ENCODE measurements at regions not wholly inside any gene's neighbourhood (a gene's known extent, or its start where the extent isn't known, plus 50 kb on each side); places are given as distances from the start of the nearest gene placed in this dataset.

DNA sequence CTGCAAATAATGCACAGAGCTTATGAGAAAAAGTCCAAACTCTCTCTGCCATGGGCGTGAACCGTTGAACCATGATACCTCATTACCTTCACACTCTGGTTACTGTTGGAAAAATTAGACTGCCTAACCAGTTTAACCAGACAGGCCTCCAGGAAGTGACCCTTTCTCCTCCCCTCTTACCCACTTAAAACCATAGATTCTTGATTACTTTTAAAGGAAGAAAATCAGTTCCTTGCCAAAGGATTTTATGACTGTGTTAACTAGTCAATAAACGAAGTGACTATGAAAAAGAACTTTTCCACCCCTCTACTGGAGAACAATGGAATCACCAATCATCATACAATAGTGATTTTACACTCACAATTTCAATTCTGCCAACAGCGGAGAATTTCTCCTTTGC lies 254.0 kb upstream of the ATP2B1 start:
- DNase-seq (ENCODE audit: low spot score): no peak

DNA sequence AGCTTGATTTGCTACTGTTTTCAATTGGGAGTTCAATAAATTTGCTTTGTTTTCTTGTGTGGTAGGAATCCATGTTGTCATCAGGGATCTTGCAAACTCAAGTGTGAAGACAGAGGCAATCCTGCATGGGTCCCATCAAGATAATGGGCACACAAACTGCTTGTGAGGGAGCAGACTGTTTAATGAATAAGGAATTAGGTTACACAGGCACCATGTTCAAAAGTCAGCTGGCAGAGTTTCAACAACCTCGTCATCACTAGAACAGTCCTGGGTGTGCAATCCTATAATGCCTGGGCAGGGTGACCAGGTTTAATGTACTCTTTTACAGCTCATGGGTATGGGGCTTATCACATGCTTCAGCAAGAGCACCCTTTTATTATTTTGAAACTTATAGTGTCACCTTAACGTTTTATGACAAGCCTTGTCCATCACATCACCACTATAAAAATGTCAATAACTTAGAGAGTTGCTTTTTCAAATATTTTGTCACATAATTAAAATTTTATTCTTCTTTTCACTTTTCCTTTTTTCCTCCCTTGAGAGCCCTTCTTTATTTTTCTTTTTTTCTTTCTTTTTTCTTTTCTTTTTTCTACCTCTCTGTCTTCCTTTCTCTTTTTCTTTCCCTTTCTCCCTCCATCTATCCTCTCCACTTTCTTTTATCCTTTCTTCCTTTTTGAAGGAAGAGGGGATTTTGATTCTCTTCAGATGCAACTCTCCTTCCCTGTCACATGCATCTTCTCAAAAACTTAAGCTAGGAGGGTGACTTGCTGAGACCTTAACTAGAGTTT lies 252.2 kb upstream of the ATP2B1 start:
- peak; percentile 16 for DNase-seq (ENCODE audit: low spot score)

DNA sequence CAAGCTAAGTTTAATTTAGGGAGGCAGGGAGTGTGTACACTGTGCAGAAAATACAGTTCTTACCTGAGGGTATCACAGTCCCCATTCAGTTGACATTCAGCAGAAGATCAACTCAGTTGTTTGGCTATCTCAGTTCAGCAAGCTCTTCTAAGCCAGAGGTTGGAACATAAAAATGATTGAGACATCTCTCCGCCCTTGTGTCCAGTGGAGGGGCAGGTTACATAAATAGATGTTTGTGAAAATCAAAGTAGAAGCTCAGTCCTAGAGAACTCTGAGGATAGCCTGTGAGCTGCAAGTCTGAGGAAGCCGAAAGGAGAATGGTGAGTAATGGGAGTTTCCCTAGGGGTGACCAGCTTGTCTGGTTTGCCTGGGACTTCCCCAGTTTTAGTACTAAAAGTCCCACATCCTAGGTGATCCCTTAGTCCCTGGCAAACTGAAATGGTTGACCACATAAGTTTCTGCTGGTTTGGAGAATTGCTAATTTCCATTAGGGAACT lies 251.4 kb upstream of the ATP2B1 start:
- no peak for DNase-seq (ENCODE audit: low spot score)

DNA sequence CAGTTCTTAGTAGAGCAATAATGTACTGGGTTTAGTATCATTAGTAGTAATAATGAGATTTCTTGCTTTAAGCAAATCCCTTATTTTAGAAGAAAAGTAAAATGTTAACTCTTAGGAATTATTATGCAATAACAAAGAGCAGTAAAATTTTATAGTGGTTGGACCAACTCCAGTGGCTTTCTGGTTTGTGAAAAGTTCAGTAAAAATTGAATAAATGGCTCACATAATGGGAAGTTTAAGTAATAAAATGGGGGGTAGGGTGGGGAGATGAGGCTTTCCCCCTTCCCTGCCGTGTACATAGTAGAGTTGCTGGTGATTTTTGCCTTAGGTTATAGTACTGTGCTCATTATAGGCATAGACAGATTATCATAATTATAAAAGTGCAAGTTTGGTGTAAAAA lies 250.5 kb upstream of the ATP2B1 start:
- no peak for DNase-seq (ENCODE audit: low spot score)

DNA sequence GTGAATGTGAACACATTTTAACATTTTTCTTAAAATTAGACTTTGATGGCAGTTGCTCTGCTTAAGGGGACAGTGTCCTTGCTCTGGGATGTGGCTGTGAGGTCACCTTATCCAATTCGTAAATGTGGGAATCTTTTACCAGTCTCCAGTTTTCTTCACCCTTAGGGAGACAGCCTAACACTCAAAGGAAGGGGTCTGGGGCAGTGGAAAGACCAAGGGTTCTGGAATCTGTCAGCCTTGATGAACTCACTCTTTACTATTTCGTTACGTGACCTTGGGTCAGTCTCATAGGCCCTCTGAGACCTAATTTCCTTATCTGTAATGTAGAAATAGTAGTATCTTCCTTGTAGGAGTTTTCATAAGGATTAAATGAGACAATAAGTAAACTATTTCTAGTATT lies 245.6 kb upstream of the ATP2B1 start:
- no peak for DNase-seq (ENCODE audit: low spot score)

DNA sequence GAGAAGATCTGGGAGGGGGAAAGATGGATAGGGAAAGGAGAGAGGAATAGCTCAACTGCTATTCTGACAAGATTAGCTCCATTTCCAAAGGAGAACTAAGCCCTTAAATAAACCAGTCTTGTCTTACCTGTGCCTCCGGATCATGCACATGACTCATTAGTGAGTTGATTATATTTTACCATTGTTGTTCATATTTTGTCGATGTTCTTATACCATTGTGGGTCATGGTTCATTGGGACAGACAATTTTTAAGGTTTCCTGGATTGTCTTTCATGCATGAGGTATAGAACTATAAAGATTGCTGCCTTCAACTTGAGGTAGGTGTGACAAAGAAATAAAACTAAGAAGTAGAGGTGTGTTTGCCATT lies 243.0 kb upstream of the ATP2B1 start:
- DNase-seq (ENCODE audit: low spot score): no peak

DNA sequence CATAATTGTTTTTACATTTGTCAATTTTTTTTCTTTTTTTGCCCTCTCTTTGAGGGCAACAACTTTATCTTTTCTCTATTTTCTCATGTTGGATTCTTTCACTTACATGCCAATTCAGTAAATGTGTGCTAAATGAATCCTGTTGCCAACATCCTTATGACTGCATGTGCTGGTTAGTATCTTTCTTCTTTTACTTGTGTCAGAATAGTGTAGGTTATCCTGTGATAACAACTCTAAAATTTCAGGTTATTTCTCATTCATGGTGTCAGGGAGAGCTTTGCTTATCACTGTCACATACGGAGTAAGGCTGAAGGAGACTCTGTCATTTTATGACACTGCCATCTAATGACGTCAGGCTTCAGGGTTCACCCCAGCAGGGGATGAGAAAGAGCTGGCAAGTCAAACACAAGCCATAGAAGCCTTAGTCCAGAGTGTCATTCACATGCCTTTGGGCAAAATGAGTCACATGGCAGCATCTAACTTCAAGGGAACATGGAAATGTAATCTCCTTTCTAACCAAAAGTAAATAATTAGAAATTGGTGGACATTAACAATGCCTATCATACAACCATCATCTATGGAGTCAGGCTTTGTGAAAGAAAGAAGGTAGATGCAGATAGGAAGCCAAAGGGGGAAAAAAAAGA lies 242.5 kb upstream of the ATP2B1 start:
- DNase-seq (ENCODE audit: low spot score): peak; percentile 67

DNA sequence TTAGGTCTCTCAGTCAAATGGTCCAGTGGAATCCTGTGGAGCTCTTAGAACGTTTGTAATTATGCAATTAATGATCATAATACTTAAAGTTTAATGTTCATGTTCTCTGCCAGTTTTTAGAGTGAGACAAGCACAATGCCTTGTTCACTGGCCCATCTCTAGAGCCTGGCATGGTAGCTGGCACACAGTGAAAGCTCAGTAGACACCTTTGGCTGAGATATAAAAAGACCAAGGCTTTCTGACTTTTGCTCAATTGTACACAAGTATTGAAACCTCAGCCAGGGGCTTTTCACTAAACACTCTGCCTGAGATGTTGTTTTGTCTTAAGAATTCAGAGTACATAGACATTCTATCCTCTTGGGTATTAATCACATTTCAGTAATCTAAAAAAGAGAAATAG lies 241.8 kb upstream of the ATP2B1 start:
- DNase-seq (ENCODE audit: low spot score): no peak

DNA sequence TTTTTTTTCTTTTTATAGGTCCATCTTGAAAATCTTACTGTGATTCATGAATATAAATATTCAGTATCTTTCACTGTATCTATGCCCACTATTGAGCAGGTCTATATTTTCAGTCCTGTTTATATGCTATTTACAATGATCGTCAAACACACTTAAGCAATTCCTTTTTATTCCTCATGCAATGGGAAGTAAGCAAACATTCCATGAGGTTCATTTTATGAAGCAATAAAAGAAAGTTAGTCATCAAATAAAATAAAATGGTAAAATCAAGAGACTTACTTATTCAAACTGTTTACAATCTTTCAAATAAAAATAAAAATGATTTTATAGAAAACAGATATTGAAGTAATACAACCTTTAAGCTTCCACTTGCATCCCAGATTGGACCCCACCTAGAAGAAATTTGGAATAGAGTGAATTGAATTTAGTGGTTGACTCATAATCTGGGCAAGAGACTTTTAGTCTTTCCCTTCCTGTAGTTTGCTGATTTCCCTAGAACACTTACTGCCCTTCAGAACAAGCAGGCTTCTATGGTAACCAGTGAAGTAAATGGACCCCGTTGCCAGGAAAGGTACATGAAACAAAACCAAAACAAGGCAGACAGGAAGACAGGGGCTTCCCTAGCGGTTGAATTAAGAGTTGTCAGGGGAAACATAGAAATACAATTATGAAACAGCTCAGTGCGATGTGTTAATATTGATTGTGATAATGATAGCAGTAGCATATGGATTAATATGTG lies 241.0 kb upstream of the ATP2B1 start:
- peak; percentile 77 for DNase-seq (ENCODE audit: low spot score)

DNA sequence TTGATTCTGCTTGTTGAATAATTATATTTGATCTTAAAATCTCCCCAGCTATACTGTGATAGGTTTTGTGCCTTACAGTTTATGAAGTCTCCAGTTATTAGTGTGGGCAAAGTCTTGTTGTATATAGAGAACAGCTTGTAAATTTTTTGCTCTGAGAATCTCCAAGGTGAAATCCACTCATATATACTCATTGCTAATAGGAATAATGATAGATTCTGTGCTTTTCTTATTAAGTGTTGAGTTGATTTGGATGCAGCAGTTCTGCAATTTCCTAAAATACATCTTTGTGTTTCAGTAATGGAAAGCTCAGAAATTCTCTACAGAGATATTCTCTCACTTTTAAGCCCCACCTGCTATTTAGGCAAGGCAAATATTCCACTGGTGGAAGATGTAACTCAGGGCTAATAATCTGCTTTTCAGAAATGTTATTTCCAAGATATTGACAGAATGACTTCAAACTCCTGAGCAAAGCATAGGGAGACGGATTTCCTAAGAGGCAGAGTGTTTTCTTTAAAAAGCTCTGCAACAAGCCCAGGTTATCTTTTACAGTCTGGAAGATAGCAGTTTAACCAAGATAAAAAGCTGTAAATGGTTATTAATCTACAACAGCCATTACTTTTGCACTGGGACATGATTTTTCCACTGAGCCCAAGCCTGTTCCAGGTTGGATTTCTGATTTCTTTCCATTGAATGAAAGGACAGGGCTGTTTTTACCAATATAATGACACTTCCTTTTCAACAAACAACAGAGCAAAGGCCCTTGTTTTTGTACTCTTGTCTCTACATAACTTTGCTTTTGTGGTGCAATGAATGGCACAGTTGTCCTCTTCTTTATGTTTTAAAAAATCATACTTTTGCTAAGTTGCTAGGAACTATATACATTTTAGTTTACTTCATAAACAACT lies 239.9 kb upstream of the ATP2B1 start:
- DNase-seq (ENCODE audit: low spot score): no peak

DNA sequence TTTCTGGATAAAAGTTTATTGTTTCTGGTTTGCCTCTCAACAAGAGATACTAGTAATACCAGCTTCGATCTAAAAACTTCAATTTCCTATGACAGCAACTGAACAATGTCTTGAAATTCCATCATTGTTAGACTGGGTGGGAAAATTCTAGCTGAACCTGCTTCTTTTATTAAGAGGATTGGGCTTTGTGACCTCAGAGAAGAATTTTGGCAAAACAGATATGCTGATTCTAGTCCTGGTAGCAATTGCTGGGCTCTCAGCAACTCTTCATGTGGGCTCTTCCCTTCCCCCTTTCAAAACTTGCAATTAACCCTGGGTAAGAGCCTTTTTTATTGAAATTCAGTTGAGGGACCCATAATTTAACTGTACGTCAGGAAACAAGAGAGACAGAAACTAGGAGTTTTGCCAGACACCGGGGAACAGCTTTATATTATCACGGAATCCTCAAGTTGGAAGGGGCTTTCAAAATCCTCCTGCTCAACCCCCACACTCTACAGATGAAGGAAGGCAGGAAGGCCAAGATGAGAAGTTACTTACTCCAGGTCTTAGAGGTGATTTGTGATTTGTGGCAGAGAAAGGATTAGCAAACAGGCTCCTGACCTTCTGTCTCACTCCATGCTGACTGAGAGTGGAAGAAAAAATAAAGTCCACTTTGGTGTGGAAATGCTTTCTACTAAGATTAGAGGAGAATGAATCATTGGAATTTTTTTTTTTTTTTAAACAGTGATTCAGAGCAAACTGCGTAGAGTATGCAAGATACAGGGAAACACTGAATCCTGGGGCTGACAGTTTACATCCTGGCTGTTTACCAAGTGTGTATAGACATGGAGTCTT lies 239.0 kb upstream of the ATP2B1 start:
- DNase-seq (ENCODE audit: low spot score): peak; percentile 81

DNA sequence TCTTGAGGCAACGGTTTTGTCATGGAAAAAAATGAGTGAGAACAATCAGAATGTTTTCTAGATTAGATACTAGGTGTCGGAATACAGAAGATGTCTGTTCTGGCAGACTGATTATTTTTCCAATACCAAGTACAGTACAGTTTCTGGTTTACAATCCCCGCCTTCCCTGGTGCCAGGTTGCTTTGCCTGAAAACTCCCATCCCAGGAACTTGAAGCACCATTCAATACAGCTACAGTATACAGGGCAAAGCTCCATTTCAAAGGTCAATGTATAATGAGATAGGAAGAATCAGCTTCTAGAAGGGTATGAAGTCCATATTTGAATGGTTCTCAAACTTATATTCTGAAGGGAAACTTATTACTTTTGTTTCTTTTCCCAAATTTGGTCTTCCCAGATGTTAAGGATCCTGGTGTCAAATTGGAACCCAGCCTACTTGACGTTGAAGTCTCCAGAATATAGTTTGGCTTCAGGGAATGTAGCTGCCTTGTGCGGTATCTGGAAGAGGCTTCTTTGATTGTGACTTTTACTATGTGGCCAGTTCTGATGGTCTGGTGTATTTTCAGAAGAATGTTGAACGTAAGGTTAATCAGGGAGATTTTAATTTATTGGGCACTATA lies 238.0 kb upstream of the ATP2B1 start:
- DNase-seq (ENCODE audit: low spot score): no peak

DNA sequence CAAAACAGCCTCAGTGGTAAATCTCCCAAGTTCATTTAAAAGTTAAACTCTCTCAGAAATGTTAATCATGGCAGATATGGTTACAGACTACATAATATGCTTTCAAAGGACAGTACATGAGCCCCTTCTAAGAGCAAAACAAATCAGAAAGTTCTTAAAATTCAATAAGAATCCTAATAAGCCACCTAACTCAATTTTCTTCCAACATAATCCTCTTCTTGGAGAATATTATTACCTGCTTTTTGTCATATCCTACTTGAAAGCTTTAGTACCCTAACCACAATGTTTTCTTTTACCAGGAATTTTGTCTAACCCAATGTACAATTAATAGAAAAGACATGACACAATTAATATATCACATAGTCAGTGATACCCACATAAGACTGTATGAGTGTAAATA lies 236.5 kb upstream of the ATP2B1 start:
- DNase-seq (ENCODE audit: low spot score): no peak

DNA sequence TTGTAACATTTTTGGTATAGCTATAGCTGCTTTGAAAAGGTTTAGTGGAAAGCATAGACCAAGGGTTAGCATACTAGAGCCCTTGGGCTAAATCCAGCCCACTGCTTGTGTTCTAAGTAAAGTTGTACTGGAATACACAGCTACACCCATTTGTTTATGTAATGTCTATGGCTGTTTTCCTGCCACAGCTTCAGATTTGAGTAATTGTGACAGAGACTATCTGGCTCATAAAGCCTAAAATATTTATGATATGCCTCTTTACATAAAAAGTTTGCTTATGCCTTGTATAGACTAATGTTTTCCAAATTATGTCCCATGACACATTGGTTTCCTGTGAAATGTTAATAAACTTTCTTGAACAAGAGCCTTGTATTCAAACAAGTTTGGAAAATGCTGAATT lies 234.8 kb upstream of the ATP2B1 start:
- DNase-seq (ENCODE audit: low spot score): peak; percentile 34

DNA sequence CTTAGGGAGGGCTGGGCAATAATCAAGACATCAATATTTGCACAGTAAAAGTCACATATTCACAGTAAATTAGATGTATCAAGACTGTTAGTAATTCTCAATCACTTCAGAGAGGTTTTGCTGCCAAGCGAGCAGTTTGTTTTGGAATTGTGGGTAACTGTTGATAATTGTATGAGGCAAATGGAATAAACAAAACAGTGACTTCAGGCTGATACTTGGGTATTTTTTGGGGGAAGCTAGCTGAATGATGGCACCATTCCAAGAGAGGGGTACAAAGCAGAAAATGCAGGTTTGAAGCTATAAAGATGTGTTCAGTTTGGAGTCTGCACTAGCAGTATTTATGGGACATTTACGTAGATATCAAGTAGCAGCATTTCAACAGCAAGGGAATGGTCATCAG lies 232.8 kb upstream of the ATP2B1 start:
- peak; percentile 16 for DNase-seq (ENCODE audit: low spot score)

DNA sequence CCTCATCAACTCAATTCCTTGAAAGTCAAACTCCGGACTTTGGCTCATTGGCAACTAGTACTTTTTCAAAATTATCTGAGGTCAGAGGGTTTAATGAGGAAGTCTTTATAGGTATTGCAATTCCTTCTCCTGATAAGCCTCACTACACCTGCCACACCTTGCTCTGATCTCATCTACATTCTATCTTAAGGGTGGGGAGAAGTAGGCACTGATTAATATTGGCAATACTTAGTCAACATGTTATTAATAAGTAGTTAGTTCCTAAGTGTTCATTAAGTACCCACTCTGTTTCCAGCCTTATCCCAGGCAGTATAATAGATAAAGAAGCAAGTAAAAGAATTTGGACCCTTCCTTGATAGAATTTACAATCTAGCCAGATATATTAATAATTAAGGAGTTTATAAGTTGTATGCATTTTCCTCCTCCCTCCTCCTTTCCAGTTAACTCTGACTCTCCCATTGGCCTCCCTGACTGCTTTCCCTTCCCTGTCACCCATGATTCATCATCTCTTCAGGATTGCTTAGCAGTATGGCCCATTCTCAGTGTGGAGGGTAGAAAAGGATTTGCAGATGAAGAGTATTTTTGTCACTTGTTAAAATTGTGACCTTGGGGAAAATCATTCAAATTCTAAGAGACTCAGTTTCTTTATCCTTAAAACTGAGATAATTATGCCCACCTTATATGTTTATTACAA lies 231.0 kb upstream of the ATP2B1 start:
- DNase-seq (ENCODE audit: low spot score): no peak

DNA sequence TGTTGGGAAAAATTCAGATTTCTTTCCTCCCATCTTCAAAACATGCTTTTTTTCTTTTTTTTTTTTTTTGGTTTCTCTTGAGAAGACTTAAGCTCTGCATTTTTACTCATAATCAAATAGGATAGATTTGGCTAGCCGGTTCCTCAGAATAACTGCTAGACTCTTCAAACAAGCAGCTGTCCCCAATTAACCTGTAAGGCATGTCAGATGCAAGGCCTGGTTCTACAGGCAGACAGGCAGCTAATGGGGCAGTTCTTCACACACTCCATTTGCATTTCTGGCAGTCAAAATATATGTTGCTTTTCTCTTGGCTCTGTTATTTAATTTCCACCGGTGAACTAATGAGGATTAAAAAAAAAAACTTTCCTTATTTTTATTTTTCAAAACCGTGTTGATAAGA lies 228.0 kb upstream of the ATP2B1 start:
- DNase-seq (ENCODE audit: low spot score): no peak

DNA sequence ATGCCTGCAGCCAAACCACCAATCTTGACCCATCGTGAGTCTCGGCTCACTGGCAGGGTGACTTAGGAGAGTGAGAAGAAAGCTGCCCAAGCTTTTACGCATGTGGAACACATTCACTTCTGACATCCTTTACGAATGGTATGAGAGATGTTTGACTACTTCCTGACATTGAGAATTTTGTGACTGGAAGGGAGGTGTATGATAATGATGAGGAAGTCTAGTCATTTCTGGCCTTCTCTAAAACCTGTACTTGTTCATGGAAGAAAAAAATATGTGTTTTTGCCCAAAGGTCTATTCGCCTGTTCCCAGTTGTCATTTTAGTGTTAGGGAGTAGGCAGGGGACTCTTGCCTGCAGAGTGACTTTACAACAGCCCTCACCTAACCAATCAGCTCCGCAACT lies 227.2 kb upstream of the ATP2B1 start:
- DNase-seq (ENCODE audit: low spot score): no peak

DNA sequence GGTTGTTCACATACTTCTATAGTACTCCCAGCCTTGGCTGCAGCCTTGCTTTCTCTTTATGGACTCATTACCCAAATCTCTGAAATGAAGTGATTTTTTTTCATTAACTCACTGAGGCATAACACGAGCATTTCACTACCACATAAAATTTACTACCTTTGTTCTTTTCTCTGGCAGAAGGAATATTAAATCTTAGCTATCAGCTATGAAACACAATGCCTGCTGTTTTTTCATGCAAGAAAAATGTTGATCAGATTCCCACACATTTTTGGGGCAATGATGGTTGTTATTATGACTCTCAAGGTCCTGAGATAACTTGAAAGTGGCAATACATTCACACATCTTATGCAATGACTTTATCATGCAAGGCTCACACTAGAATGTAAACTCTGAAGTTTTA lies 225.3 kb upstream of the ATP2B1 start:
- DNase-seq (ENCODE audit: low spot score): no peak

DNA sequence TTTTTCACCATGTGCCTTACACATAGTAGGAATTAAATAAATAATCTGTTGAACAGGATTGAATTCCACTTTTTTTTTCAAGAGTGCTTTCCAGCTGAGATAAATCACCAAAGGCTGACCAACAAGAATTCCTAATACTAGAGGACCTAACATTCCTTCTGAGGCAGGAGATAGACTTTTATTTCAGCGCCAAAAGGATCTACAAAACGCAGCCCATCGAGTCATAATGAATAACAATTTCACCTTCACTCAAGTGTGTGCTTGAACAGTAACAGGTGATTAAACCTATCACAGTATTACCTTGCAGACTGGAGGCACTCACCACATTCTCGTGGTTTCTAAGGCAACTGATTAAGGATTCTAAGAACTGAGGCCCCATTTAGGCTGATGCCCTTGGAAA lies 224.3 kb upstream of the ATP2B1 start:
- no peak for DNase-seq (ENCODE audit: low spot score)
